Activated CD8-positive, alpha-beta T cell treated with anti-CD3 and anti-CD28 coated beads for 36 hours (primary cell): ENCODE measurements at regions not wholly inside any gene's neighbourhood (a gene's known extent, or its start where the extent isn't known, plus 50 kb on each side); places are given as distances from the start of the nearest gene placed in this dataset.

Source experiments
- ATAC-seq: fragments of 200-7000 bp; cut with Tn5 transposase; one replicate; pipeline ENCODE4 v1.10.0; 2021; ENCODE audit warnings: mild to moderate bottlenecking, moderate library complexity
- CTCF ChIA-PET: fragments of 350-600 bp; sonication (Branson Sonifier 250); formaldehyde crosslinking; loops from one replicate; lab custom pipeline; 2021; ENCODE audit warnings: antibody characterized with exemption; lab: Charles Lee
- POLR2A ChIA-PET: fragments of 350-600 bp; sonication (Branson Sonifier 250); formaldehyde crosslinking; loops from one replicate; lab custom pipeline; 2021; ENCODE audit warnings: antibody characterized with exemption; lab: Charles Lee
- DNase-seq: peaks from one replicate; pipeline ENCODE4 v3.0.0-alpha.2; 2020
- H3K27ac Mint-ChIP-seq: one replicate; pipeline ENCODE4 v1.8.0; 2021; ENCODE audit warnings: mild to moderate bottlenecking, mixed read lengths
- H3K27me3 Mint-ChIP-seq: one replicate; pipeline ENCODE4 v1.8.0; 2021; ENCODE audit warnings: mixed read lengths
- H3K36me3 Mint-ChIP-seq: one replicate; pipeline ENCODE4 v1.8.0; 2021; ENCODE audit warnings: low read depth, mixed read lengths
- H3K4me1 Mint-ChIP-seq: one replicate; pipeline ENCODE4 v1.8.0; 2021; ENCODE audit warnings: low read depth, mixed read lengths
- H3K4me3 Mint-ChIP-seq: one replicate; pipeline ENCODE4 v1.8.0; 2021; ENCODE audit warnings: mild to moderate bottlenecking, moderate library complexity, mixed read lengths
- H3K9me3 Mint-ChIP-seq: one replicate; pipeline ENCODE4 v1.8.0; 2021; ENCODE audit warnings: mixed read lengths
- CTCF ChIP-seq: fragments of 200-600 bp; IDR thresholded peaks from one replicate; pipeline ENCODE4 v1.8.0; 2022; ENCODE audit warnings: antibody characterized with exemption, mild to moderate bottlenecking
- intact Hi-C: fragments of 100-400 bp; cut with micrococcal nuclease; formaldehyde crosslinking; loops from one replicate; pipeline ENCODE4 v1.10.0; 2022

- no peak overlapping the region for H3K27ac Mint-ChIP-seq
- ChIA-PET CTCF (no interaction called here), POLR2A (no interaction called here)
- TF ChIP-seq CTCF, result no peak
- DNase-seq (no peak), ATAC-seq (no peak)
- H3K9me3 Mint-ChIP-seq, result no peaks in the 10 kb centered on the region
- H3K36me3 Mint-ChIP-seq, result no peaks in the 10 kb centered on the region
- H3K4me1 Mint-ChIP-seq, result no peaks in the 10 kb centered on the region
- intact Hi-C loops, result no loop called here
- H3K27me3 Mint-ChIP-seq, result peaks cover 13% of the 10 kb centered on the region
- no peak overlapping the region for H3K4me3 Mint-ChIP-seq
Observed at GRCh38 chr14:94867946-94868771, 98.2 kb upstream of the GSC start.

GRCh38 chr14:94867209-94867608 lies 97.3 kb upstream of the GSC start:
- H3K27me3 Mint-ChIP-seq, result peaks cover 13% of the 10 kb centered on the region
- DNase-seq (no peak), ATAC-seq (no peak)
- TF ChIP-seq CTCF, result no peak
- no peaks in the 10 kb centered on the region for H3K9me3 Mint-ChIP-seq
- intact Hi-C loops, result no loop called here
- H3K4me3 Mint-ChIP-seq, result no peak overlapping the region
- POLR2A ChIA-PET, result no interaction called here
- no peak overlapping the region for H3K27ac Mint-ChIP-seq
- CTCF ChIA-PET, result no interaction called here
- H3K4me1 Mint-ChIP-seq, result no peaks in the 10 kb centered on the region
- no peaks in the 10 kb centered on the region for H3K36me3 Mint-ChIP-seq

- ChIA-PET POLR2A (no interaction called here), CTCF (no interaction called here)
- no peaks in the 10 kb centered on the region for H3K36me3 Mint-ChIP-seq
- H3K9me3 Mint-ChIP-seq, result no peaks in the 10 kb centered on the region
- no peaks in the 10 kb centered on the region for H3K4me1 Mint-ChIP-seq
- intact Hi-C loops, result no loop called here
- H3K4me3 Mint-ChIP-seq, result no peak overlapping the region
- DNase-seq, result no peak
- ATAC-seq, result no peak
- no peak overlapping the region for H3K27ac Mint-ChIP-seq
- H3K27me3 Mint-ChIP-seq, result peaks cover 8% of the 10 kb centered on the region
- no peak for TF ChIP-seq CTCF
Observed at GRCh38 chr14:94864387-94865195, 94.7 kb upstream of the GSC start.

- intact Hi-C loops, result no loop called here
- H3K4me1 Mint-ChIP-seq, result no peaks in the 10 kb centered on the region
- H3K9me3 Mint-ChIP-seq, result no peaks in the 10 kb centered on the region
- DNase-seq, result no peak
- CTCF ChIA-PET, result no interaction called here
- no peak overlapping the region for H3K4me3 Mint-ChIP-seq
- H3K27me3 Mint-ChIP-seq, result peaks cover 8% of the 10 kb centered on the region
- ATAC-seq, result no peak
- no peak for TF ChIP-seq CTCF
- H3K36me3 Mint-ChIP-seq, result no peaks in the 10 kb centered on the region
- H3K27ac Mint-ChIP-seq, result no peak overlapping the region
- POLR2A ChIA-PET, result no interaction called here
Observed at GRCh38 chr14:94863366-94863765, 93.5 kb upstream of the GSC start.

- no peak for TF ChIP-seq CTCF
- peaks cover 4% of the 10 kb centered on the region for H3K27me3 Mint-ChIP-seq
- no peaks in the 10 kb centered on the region for H3K36me3 Mint-ChIP-seq
- CTCF ChIA-PET, result no interaction called here
- H3K4me1 Mint-ChIP-seq, result no peaks in the 10 kb centered on the region
- no peak for DNase-seq
- no peak for ATAC-seq
- POLR2A ChIA-PET, result no interaction called here
- H3K4me3 Mint-ChIP-seq, result no peak overlapping the region
- H3K9me3 Mint-ChIP-seq, result peaks cover 9% of the 10 kb centered on the region
- intact Hi-C loops, result no loop called here
- no peak overlapping the region for H3K27ac Mint-ChIP-seq
Observed at GRCh38 chr14:94857950-94858349, 88.0 kb upstream of the GSC start.
